HUES64 (cell line): ENCODE measurements at regions not wholly inside any gene's neighbourhood (a gene's known extent, or its start where the extent isn't known, plus 50 kb on each side); places are given as distances from the start of the nearest gene placed in this dataset.

Experiments used
- H3K27ac ChIP-seq: 2 replicates; pipeline ENCODE4 v1.7.0; 2013; ENCODE audit warnings: low read depth, low read length, inconsistent platforms
- H3K27me3 ChIP-seq: 2 replicates; pipeline ENCODE4 v1.6.1; 2013; ENCODE audit warnings: mild to moderate bottlenecking, low read length; ENCODE audit not compliant: insufficient read depth
- H3K36me3 ChIP-seq: 2 replicates; pipeline ENCODE4 v1.6.1; 2013; ENCODE audit warnings: mild to moderate bottlenecking, low read length; ENCODE audit not compliant: insufficient read depth
- H3K4me1 ChIP-seq: 2 replicates; pipeline ENCODE4 v1.6.1; 2013; ENCODE audit warnings: mild to moderate bottlenecking, low read length, moderate library complexity; ENCODE audit not compliant: insufficient read depth
- H3K4me3 ChIP-seq: 2 replicates; pipeline ENCODE4 v1.5.1; 2013; ENCODE audit warnings: mild to moderate bottlenecking, low read length, moderate library complexity
- H3K9ac ChIP-seq: 2 replicates; pipeline ENCODE4 v1.6.1; 2013; ENCODE audit warnings: mild to moderate bottlenecking, low read depth, low read length
- H3K9me3 ChIP-seq: 2 replicates; pipeline ENCODE4 v1.6.1; 2013; ENCODE audit warnings: low read depth, low read length; ENCODE audit not compliant: insufficient read depth
- WGBS: fragments of 150-250, 120-280 bp; methylation state at CpG from one replicate; pipeline ENCODE4 v1.1.7; 2013; ENCODE audit warnings: missing lambda C conversion rate; 5-methylcytosine and 5-hydroxymethylcytosine counted together

GRCh38 chr4:100799761-100800539, 282.1 kb upstream of the EMCN start:
- Histone ChIP-seq H3K4me3 (no peak overlapping the region), H3K27me3 (no peaks in the 10 kb centered on the region), H3K9ac (no peak overlapping the region), H3K27ac (no peak overlapping the region), H3K4me1 (peaks cover 5% of the 10 kb centered on the region; the same call in 1 of the 2 replicates), H3K9me3 (no peaks in the 10 kb centered on the region), H3K36me3 (no peaks in the 10 kb centered on the region)
- 90% methylated on average over 7 of the region's 7 CpGs for WGBS

- Histone ChIP-seq H3K9me3 (no peaks in the 10 kb centered on the region), H3K4me1 (peaks cover 10% of the 10 kb centered on the region), H3K27me3 (no peaks in the 10 kb centered on the region), H3K27ac (no peak overlapping the region), H3K9ac (no peak overlapping the region), H3K36me3 (no peaks in the 10 kb centered on the region), H3K4me3 (no peak overlapping the region)
- WGBS: no CpG with 5 or more reads among the region's 1 CpG
Measured at GRCh38 chr4:100797791-100798190, 280.0 kb upstream of the EMCN start.

- Histone ChIP-seq H3K9me3 (no peaks in the 10 kb centered on the region), H3K27ac (no peak overlapping the region), H3K4me3 (no peak overlapping the region), H3K4me1 (peaks cover 10% of the 10 kb centered on the region), H3K36me3 (no peaks in the 10 kb centered on the region), H3K27me3 (no peaks in the 10 kb centered on the region), H3K9ac (no peak overlapping the region)
- 88% methylated on average over 1 of the region's 1 CpG for WGBS
Measured at GRCh38 chr4:100797356-100797755, 279.5 kb upstream of the EMCN start.

- Histone ChIP-seq H3K4me3 (no peak overlapping the region), H3K9me3 (no peaks in the 10 kb centered on the region), H3K36me3 (no peaks in the 10 kb centered on the region), H3K4me1 (peaks cover 10% of the 10 kb centered on the region), H3K27ac (no peak overlapping the region), H3K9ac (no peak overlapping the region), H3K27me3 (no peaks in the 10 kb centered on the region)
- whole genome bisulfite sequencing: 95% methylated on average over 2 of the region's 2 CpGs
Measured at GRCh38 chr4:100796332-100796731, 278.5 kb upstream of the EMCN start.

- Histone ChIP-seq H3K4me3 (no peak overlapping the region), H3K9ac (no peak overlapping the region), H3K27me3 (no peaks in the 10 kb centered on the region), H3K4me1 (peaks cover 15% of the 10 kb centered on the region), H3K27ac (no peak overlapping the region), H3K9me3 (no peaks in the 10 kb centered on the region), H3K36me3 (no peaks in the 10 kb centered on the region)
- WGBS: 89% methylated on average over 1 of the region's 1 CpG
Measured at GRCh38 chr4:100795581-100795980, 277.8 kb upstream of the EMCN start.

GRCh38 chr4:100790836-100791615, 273.2 kb upstream of the EMCN start:
- Histone ChIP-seq H3K4me3 (no peak overlapping the region), H3K9me3 (no peaks in the 10 kb centered on the region), H3K27me3 (no peaks in the 10 kb centered on the region), H3K9ac (no peak overlapping the region), H3K27ac (no peak overlapping the region), H3K36me3 (no peaks in the 10 kb centered on the region), H3K4me1 (peaks cover 16% of the 10 kb centered on the region)
- 80% methylated on average over 9 of the region's 9 CpGs for WGBS

GRCh38 chr4:100789991-100790390, 272.2 kb upstream of the EMCN start:
- Histone ChIP-seq H3K9ac (no peak overlapping the region), H3K4me1 (peaks cover 16% of the 10 kb centered on the region), H3K27me3 (no peaks in the 10 kb centered on the region), H3K36me3 (no peaks in the 10 kb centered on the region), H3K27ac (no peak overlapping the region), H3K4me3 (no peak overlapping the region), H3K9me3 (no peaks in the 10 kb centered on the region)

GRCh38 chr4:100786481-100786880, 268.7 kb upstream of the EMCN start:
- WGBS: 93% methylated on average over 1 of the region's 1 CpG
- H3K27ac ChIP-seq: no peak overlapping the region
- no peak overlapping the region for H3K9ac ChIP-seq

GRCh38 chr4:100782356-100782755, 264.5 kb upstream of the EMCN start:
- no peaks in the 10 kb centered on the region for H3K4me1 ChIP-seq
- H3K9ac ChIP-seq: no peak overlapping the region
- no peaks in the 10 kb centered on the region for H3K36me3 ChIP-seq
- no peak overlapping the region for H3K27ac ChIP-seq
- no peaks in the 10 kb centered on the region for H3K9me3 ChIP-seq
- no peak overlapping the region for H3K4me3 ChIP-seq
- H3K27me3 ChIP-seq: no peaks in the 10 kb centered on the region
- WGBS: 88% methylated on average over 5 of the region's 5 CpGs

More at GRCh38 chr4:100786481-100786880, 268.7 kb upstream of the EMCN start:
- Histone ChIP-seq H3K4me3 (no peak overlapping the region), H3K4me1 (0 out of 2 replicates have a peak, but pooled peaks cover 6% of the 10 kb centered on the region), H3K9me3 (no peaks in the 10 kb centered on the region), H3K36me3 (no peaks in the 10 kb centered on the region), H3K27me3 (no peaks in the 10 kb centered on the region)

- no peaks in the 10 kb centered on the region for H3K36me3 ChIP-seq
- no peaks in the 10 kb centered on the region for H3K9me3 ChIP-seq
- H3K9ac ChIP-seq: no peak overlapping the region
- no peak overlapping the region for H3K27ac ChIP-seq
- H3K4me3 ChIP-seq: no peak overlapping the region
- no peaks in the 10 kb centered on the region for H3K27me3 ChIP-seq
- H3K4me1 ChIP-seq: no peaks in the 10 kb centered on the region
Measured at GRCh38 chr4:100781435-100781834, 263.6 kb upstream of the EMCN start.

GRCh38 chr4:100780126-100780525, 262.3 kb upstream of the EMCN start:
- Histone ChIP-seq H3K9me3 (no peaks in the 10 kb centered on the region), H3K27ac (no peak overlapping the region), H3K4me3 (no peak overlapping the region)

More at GRCh38 chr4:100780126-100780525, 262.3 kb upstream of the EMCN start:
- no peaks in the 10 kb centered on the region for H3K27me3 ChIP-seq
- H3K36me3 ChIP-seq: no peaks in the 10 kb centered on the region
- no peak overlapping the region for H3K9ac ChIP-seq
- no peaks in the 10 kb centered on the region for H3K4me1 ChIP-seq
